ENCODE measurements at regions not wholly inside any gene's neighbourhood (a gene's known extent, or its start where the extent isn't known, plus 50 kb on each side); places are given as distances from the start of the nearest gene placed in this dataset.

GRCh38 chr14:24694680-24695079 is 60.7 kb upstream of the GZMB start:
- no peak for ATAC-seq (ENCODE audit: low read depth)
- TF ChIP-seq CTCF (IDR thresholded peaks at IDR 0.05; ENCODE audit: poor library complexity, severe bottlenecking): no peak
- H3K4me1 ChIP-seq (ENCODE audit: insufficient read depth, poor library complexity, severe bottlenecking): no peaks in the 10 kb centered on the region
- no peak overlapping the region for H3K27ac ChIP-seq (ENCODE audit: poor library complexity, severe bottlenecking)
- no peaks in the 10 kb centered on the region for H3K36me3 ChIP-seq (ENCODE audit: low read depth)
- H3K4me3 ChIP-seq (ENCODE audit: severe bottlenecking): no peak overlapping the region
- peaks cover 6% of the 10 kb centered on the region for H3K27me3 ChIP-seq (ENCODE audit: insufficient read depth, poor library complexity, severe bottlenecking)
- DNase-seq (ENCODE audit: low spot score): no peak
- H3K9me3 ChIP-seq (ENCODE audit: severe bottlenecking): no peaks in the 10 kb centered on the region

DNA sequence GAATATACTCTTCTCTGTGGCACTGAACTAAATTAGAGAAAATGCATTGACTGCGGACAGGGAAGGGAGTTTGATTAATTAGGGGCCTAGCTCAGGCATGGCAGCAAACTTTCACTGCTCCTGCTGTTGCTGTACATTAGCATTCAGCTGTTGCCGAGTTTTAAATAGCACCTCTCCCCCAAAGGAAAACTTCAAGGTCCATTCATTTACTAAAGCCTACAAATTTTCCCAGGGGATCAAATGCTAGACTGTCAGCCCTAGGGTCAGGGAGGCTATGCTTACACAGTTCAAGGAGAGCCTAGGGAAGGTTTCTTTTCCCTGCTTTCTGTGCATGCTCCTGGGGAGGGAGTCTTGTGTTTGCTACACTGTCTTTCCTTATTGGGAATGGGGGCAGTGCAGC is 60.0 kb upstream of the GZMB start:
- peaks cover 6% of the 10 kb centered on the region for H3K27me3 ChIP-seq (ENCODE audit: insufficient read depth, poor library complexity, severe bottlenecking)
- H3K36me3 ChIP-seq (ENCODE audit: low read depth): no peaks in the 10 kb centered on the region
- ATAC-seq (ENCODE audit: low read depth) (no peak), DNase-seq (ENCODE audit: low spot score) (no peak)
- no peaks in the 10 kb centered on the region for H3K4me1 ChIP-seq (ENCODE audit: insufficient read depth, poor library complexity, severe bottlenecking)
- H3K4me3 ChIP-seq (ENCODE audit: severe bottlenecking): no peak overlapping the region
- H3K27ac ChIP-seq (ENCODE audit: poor library complexity, severe bottlenecking): no peak overlapping the region
- no peak for TF ChIP-seq CTCF (IDR thresholded peaks at IDR 0.05; ENCODE audit: poor library complexity, severe bottlenecking)
- H3K9me3 ChIP-seq (ENCODE audit: severe bottlenecking): no peaks in the 10 kb centered on the region

- no peak overlapping the region for H3K27ac ChIP-seq (ENCODE audit: poor library complexity, severe bottlenecking)
- no peaks in the 10 kb centered on the region for H3K9me3 ChIP-seq (ENCODE audit: severe bottlenecking)
- no peak for TF ChIP-seq CTCF (IDR thresholded peaks at IDR 0.05; ENCODE audit: poor library complexity, severe bottlenecking)
- no peaks in the 10 kb centered on the region for H3K36me3 ChIP-seq (ENCODE audit: low read depth)
- no peak for ATAC-seq (ENCODE audit: low read depth)
- no peaks in the 10 kb centered on the region for H3K4me1 ChIP-seq (ENCODE audit: insufficient read depth, poor library complexity, severe bottlenecking)
- H3K4me3 ChIP-seq (ENCODE audit: severe bottlenecking): no peak overlapping the region
- no peak for DNase-seq (ENCODE audit: low spot score)
- H3K27me3 ChIP-seq (ENCODE audit: insufficient read depth, poor library complexity, severe bottlenecking): peaks cover 12% of the 10 kb centered on the region
Measured at GRCh38 chr14:24693353-24693737, 59.4 kb upstream of the GZMB start.

DNA sequence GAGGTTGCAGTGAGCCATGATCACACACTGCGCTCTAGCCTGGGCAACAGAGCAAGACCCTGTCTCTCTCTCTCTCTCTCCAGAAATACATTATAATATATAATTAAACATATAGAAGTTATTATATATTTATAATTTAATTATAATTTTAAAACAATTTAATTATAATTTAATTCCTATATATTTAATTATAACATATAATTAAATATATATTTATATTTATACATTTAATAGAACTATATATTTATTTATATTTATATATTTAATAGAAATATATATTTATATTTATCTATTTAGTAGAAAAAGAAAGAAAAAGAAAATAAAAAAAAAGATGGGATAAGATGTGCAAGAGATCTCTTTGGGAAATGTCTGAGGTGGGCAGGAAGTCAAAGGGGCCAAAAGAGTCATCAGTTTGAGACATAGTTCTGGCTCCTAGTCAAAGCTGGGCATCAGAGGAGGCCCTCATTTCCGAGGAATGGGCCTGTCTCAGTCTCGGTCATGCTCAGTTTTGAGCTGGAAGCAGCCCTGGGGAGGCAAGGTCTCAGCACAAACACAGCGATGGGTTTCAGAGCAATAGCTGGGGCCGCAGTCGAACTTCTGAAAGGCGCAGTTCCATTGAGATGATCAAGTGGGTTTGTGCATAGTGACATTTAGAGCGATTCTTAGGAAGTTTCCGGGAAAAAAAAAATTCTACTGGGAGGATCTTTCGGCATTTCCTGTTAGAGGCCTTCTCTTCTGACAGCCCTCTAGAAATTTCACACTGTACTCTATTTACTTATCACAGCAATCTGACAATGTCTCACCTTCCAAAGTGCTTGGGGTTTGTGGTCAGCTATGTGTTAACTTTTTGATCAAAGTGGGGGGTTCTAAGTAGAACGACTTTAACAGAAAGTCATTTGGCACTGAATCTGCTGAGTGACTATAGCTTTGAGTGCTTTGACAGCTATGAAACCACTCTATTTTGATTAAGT is 58.7 kb upstream of the GZMB start:
- H3K36me3 ChIP-seq (ENCODE audit: low read depth): no peaks in the 10 kb centered on the region
- no peak overlapping the region for H3K27ac ChIP-seq (ENCODE audit: poor library complexity, severe bottlenecking)
- no peak for DNase-seq (ENCODE audit: low spot score)
- peaks cover 12% of the 10 kb centered on the region for H3K27me3 ChIP-seq (ENCODE audit: insufficient read depth, poor library complexity, severe bottlenecking)
- ATAC-seq (ENCODE audit: low read depth): no peak
- TF ChIP-seq CTCF (IDR thresholded peaks at IDR 0.05; ENCODE audit: poor library complexity, severe bottlenecking): no peak
- no peaks in the 10 kb centered on the region for H3K9me3 ChIP-seq (ENCODE audit: severe bottlenecking)
- H3K4me3 ChIP-seq (ENCODE audit: severe bottlenecking): no peak overlapping the region
- no peaks in the 10 kb centered on the region for H3K4me1 ChIP-seq (ENCODE audit: insufficient read depth, poor library complexity, severe bottlenecking)

GRCh38 chr14:24690492-24690891 is 56.5 kb upstream of the GZMB start:
- no peaks in the 10 kb centered on the region for H3K36me3 ChIP-seq (ENCODE audit: low read depth)
- no peaks in the 10 kb centered on the region for H3K4me1 ChIP-seq (ENCODE audit: insufficient read depth, poor library complexity, severe bottlenecking)
- no peaks in the 10 kb centered on the region for H3K9me3 ChIP-seq (ENCODE audit: severe bottlenecking)
- peaks cover 12% of the 10 kb centered on the region for H3K27me3 ChIP-seq (ENCODE audit: insufficient read depth, poor library complexity, severe bottlenecking)
- H3K4me3 ChIP-seq (ENCODE audit: severe bottlenecking): no peak overlapping the region
- H3K27ac ChIP-seq (ENCODE audit: poor library complexity, severe bottlenecking): no peak overlapping the region
- ATAC-seq (ENCODE audit: low read depth) (no peak), DNase-seq (ENCODE audit: low spot score) (no peak)
- TF ChIP-seq CTCF (IDR thresholded peaks at IDR 0.05; ENCODE audit: poor library complexity, severe bottlenecking): no peak
